ENCODE measurements at regions not wholly inside any gene's neighbourhood (a gene's known extent, or its start where the extent isn't known, plus 50 kb on each side); places are given as distances from the start of the nearest gene placed in this dataset.

DNA sequence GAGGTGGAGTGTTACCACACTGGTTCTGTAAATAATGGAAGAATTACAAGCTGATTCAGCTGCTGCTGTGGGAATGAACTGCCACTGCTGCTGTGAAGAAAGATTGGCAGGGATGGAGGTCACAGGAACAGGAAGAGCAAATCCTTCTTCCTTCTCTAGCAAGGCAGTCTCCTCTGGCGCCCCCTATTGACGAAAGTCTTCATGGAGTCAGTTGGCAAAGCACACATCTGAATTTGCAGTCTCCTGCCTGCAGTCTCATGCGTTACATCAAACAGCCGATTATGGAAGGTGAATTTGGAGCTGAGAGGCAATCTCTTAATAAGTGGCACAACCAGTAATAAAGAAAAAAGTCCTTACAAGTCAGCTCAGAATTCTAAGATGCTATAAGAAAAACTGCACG, 106.0 kb upstream of the TMTC1 start:
- TF ChIP-seq, protein P1, sequence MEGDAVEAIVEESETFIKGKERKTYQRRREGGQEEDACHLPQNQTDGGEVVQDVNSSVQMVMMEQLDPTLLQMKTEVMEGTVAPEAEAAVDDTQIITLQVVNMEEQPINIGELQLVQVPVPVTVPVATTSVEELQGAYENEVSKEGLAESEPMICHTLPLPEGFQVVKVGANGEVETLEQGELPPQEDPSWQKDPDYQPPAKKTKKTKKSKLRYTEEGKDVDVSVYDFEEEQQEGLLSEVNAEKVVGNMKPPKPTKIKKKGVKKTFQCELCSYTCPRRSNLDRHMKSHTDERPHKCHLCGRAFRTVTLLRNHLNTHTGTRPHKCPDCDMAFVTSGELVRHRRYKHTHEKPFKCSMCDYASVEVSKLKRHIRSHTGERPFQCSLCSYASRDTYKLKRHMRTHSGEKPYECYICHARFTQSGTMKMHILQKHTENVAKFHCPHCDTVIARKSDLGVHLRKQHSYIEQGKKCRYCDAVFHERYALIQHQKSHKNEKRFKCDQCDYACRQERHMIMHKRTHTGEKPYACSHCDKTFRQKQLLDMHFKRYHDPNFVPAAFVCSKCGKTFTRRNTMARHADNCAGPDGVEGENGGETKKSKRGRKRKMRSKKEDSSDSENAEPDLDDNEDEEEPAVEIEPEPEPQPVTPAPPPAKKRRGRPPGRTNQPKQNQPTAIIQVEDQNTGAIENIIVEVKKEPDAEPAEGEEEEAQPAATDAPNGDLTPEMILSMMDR (IDR thresholded peaks at IDR 0.05): no peak
- no peak for TF ChIP-seq EP300 (IDR thresholded peaks at IDR 0.05)
- no peak for TF ChIP-seq POLR2A (IDR thresholded peaks at IDR 0.05)

Data from ovary (tissue), 3 donors.